Muscle layer of duodenum (tissue), 2 donors: ENCODE measurements at regions not wholly inside any gene's neighbourhood (a gene's known extent, or its start where the extent isn't known, plus 50 kb on each side); places are given as distances from the start of the nearest gene placed in this dataset.
"Not testable (repeated sequence)": the region's sequence is repeated elsewhere in the genome, so short reads cannot be mapped to it uniquely, and the experiment has no call there.

Experiments used
- H3K27ac ChIP-seq: one replicate; pipeline ENCODE4 v1.7.0; 2013; ENCODE audit warnings: mild to moderate bottlenecking, low read length
- H3K27me3 ChIP-seq: one replicate; pipeline ENCODE4 v1.7.0; 2013; ENCODE audit warnings: low read depth, mild to moderate bottlenecking, control low read depth, low read length
- H3K36me3 ChIP-seq, 2 donors: one replicate each; pipeline ENCODE4 v1.7.0; 2013; ENCODE audit warnings: low read length in 2 of 2, control low read depth in 1 of 2, mild to moderate bottlenecking in 1 of 2; ENCODE audit not compliant: insufficient read depth in 2 of 2, control insufficient read depth in 1 of 2
- H3K4me1 ChIP-seq, 2 donors: one replicate each; pipeline ENCODE4 v1.7.0; 2013; ENCODE audit warnings: low read length in 2 of 2, mild to moderate bottlenecking in 2 of 2, control low read depth in 1 of 2, moderate library complexity in 1 of 2; ENCODE audit not compliant: insufficient read depth in 2 of 2, control insufficient read depth in 1 of 2
- H3K4me3 ChIP-seq, 2 donors: one replicate each; pipeline ENCODE4 v1.7.0; 2013; ENCODE audit warnings: low read length in 2 of 2, low read depth in 1 of 2, mild to moderate bottlenecking in 1 of 2
- H3K9me3 ChIP-seq, 2 donors: one replicate each; pipeline ENCODE4 v1.7.0; 2013; ENCODE audit warnings: low read length in 2 of 2, control low read depth in 1 of 2, mild to moderate bottlenecking in 1 of 2; ENCODE audit not compliant: control insufficient read depth in 1 of 2
- donor health status: healthy.

GRCh38 chr3:8176759-8177483 lies 324.7 kb upstream of the LMCD1 start:
- H3K27ac ChIP-seq, result not testable (repeated sequence)

GRCh38 chr3:8178516-8178915 lies 323.1 kb upstream of the LMCD1 start:
- H3K27me3 ChIP-seq, H3K4me3 ChIP-seq, H3K9me3 ChIP-seq, H3K27ac ChIP-seq, H3K4me1 ChIP-seq, H3K36me3 ChIP-seq: not testable (repeated sequence)

More at GRCh38 chr3:8176759-8177483, 324.7 kb upstream of the LMCD1 start:
- not testable (repeated sequence) for H3K9me3 ChIP-seq, H3K27me3 ChIP-seq, H3K36me3 ChIP-seq, H3K4me3 ChIP-seq, H3K4me1 ChIP-seq

- H3K4me3 ChIP-seq, result no peak overlapping the region
- H3K36me3 ChIP-seq, result no peaks in the 10 kb centered on the region
Observed at GRCh38 chr3:8182904-8183303, 318.7 kb upstream of the LMCD1 start.

GRCh38 chr3:8183627-8184026 lies 318.0 kb upstream of the LMCD1 start:
- H3K27me3 ChIP-seq, result no peaks in the 10 kb centered on the region
- H3K9me3 ChIP-seq, result no peaks in the 10 kb centered on the region
- H3K36me3 ChIP-seq, result no peaks in the 10 kb centered on the region
- H3K27ac ChIP-seq, result no peak overlapping the region
- no peak overlapping the region for H3K4me3 ChIP-seq
- H3K4me1 ChIP-seq, result no peaks in the 10 kb centered on the region

More at GRCh38 chr3:8182904-8183303, 318.7 kb upstream of the LMCD1 start:
- Histone ChIP-seq H3K4me1 (no peaks in the 10 kb centered on the region), H3K9me3 (no peaks in the 10 kb centered on the region), H3K27me3 (no peaks in the 10 kb centered on the region), H3K27ac (no peak overlapping the region)

GRCh38 chr3:8186213-8186612 lies 315.4 kb upstream of the LMCD1 start:
- H3K4me3 ChIP-seq, result no peak overlapping the region
- H3K27ac ChIP-seq, result no peak overlapping the region
- H3K27me3 ChIP-seq, result no peaks in the 10 kb centered on the region
- no peaks in the 10 kb centered on the region for H3K36me3 ChIP-seq
- no peaks in the 10 kb centered on the region for H3K4me1 ChIP-seq
- H3K9me3 ChIP-seq, result no peaks in the 10 kb centered on the region

- peaks cover 0 to 2% of the 10 kb centered on the region in 2 donors for H3K9me3 ChIP-seq
- H3K27me3 ChIP-seq, result no peaks in the 10 kb centered on the region
- no peaks in the 10 kb centered on the region for H3K36me3 ChIP-seq
- H3K27ac ChIP-seq, result no peak overlapping the region
- H3K4me1 ChIP-seq, result no peaks in the 10 kb centered on the region
- H3K4me3 ChIP-seq, result no peak overlapping the region
Observed at GRCh38 chr3:8187996-8188395, 313.6 kb upstream of the LMCD1 start.

GRCh38 chr3:8189051-8189450 lies 312.6 kb upstream of the LMCD1 start:
- Histone ChIP-seq H3K9me3 (peaks cover 0 to 2% of the 10 kb centered on the region in 2 donors), H3K36me3 (no peaks in the 10 kb centered on the region), H3K4me3 (no peak overlapping the region), H3K27me3 (no peaks in the 10 kb centered on the region), H3K4me1 (no peaks in the 10 kb centered on the region), H3K27ac (no peak overlapping the region)

- no peaks in the 10 kb centered on the region for H3K27me3 ChIP-seq
- H3K4me3 ChIP-seq, result no peak overlapping the region
- H3K9me3 ChIP-seq, result peaks cover 0 to 2% of the 10 kb centered on the region in 2 donors
- no peak overlapping the region for H3K27ac ChIP-seq
- H3K36me3 ChIP-seq, result no peaks in the 10 kb centered on the region
- no peaks in the 10 kb centered on the region for H3K4me1 ChIP-seq
Observed at GRCh38 chr3:8191406-8191805, 310.2 kb upstream of the LMCD1 start.

GRCh38 chr3:8197384-8197783 lies 304.2 kb upstream of the LMCD1 start:
- Histone ChIP-seq H3K27me3 (no peaks in the 10 kb centered on the region), H3K9me3 (no peaks in the 10 kb centered on the region), H3K36me3 (no peaks in the 10 kb centered on the region), H3K4me1 (no peaks in the 10 kb centered on the region), H3K27ac (no peak overlapping the region), H3K4me3 (no peak overlapping the region)

GRCh38 chr3:8198605-8199004 lies 303.0 kb upstream of the LMCD1 start:
- Histone ChIP-seq H3K4me3 (no peak overlapping the region), H3K9me3 (no peaks in the 10 kb centered on the region), H3K27ac (no peak overlapping the region), H3K27me3 (no peaks in the 10 kb centered on the region), H3K36me3 (no peaks in the 10 kb centered on the region), H3K4me1 (no peaks in the 10 kb centered on the region)

- H3K27me3 ChIP-seq, result no peaks in the 10 kb centered on the region
- no peak overlapping the region for H3K27ac ChIP-seq
- H3K4me3 ChIP-seq, result no peak overlapping the region
- no peaks in the 10 kb centered on the region for H3K36me3 ChIP-seq
- no peaks in the 10 kb centered on the region for H3K9me3 ChIP-seq
- no peaks in the 10 kb centered on the region for H3K4me1 ChIP-seq
Observed at GRCh38 chr3:8200996-8201395, 300.6 kb upstream of the LMCD1 start.

- Histone ChIP-seq H3K36me3 (no peaks in the 10 kb centered on the region), H3K27me3 (no peaks in the 10 kb centered on the region), H3K27ac (no peak overlapping the region), H3K4me1 (no peaks in the 10 kb centered on the region), H3K4me3 (no peak overlapping the region), H3K9me3 (no peaks in the 10 kb centered on the region)
Observed at GRCh38 chr3:8201886-8202285, 299.7 kb upstream of the LMCD1 start.
